HG03439 (cell line): ENCODE measurements at regions not wholly inside any gene's neighbourhood (a gene's known extent, or its start where the extent isn't known, plus 50 kb on each side); places are given as distances from the start of the nearest gene placed in this dataset.
"Not testable (repeated sequence)": the region's sequence is repeated elsewhere in the genome, so short reads cannot be mapped to it uniquely, and the experiment has no call there.

ENCODE experiments used
- ATAC-seq: cut with Tn5 transposase; IDR thresholded peaks from one replicate; pipeline ENCODE4 v1.9.1; 2021; ENCODE audit warnings: mild to moderate bottlenecking, moderate library complexity; ENCODE audit not compliant: unreplicated experiment

DNA sequence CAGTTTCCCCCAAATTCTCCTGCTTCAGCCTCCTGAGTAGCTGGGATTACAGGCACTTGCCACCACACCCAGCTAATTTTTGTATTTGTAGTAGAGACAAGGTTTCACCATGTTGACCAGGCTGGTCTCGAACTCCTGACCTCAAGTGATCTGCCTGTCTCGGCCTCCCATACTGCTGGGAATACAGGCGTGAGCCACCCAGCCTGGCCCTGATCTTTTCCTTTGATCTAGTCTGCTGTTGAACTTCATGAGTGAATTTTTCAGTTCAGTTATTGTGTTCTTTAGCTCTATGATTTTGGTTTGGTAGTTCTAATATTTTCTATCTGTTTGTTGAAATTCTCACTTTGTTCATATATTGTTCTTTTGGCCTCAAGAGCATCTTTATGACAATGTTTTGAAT is 83.4 kb upstream of the RAP2C start:
- not testable (repeated sequence) for ATAC-seq

DNA sequence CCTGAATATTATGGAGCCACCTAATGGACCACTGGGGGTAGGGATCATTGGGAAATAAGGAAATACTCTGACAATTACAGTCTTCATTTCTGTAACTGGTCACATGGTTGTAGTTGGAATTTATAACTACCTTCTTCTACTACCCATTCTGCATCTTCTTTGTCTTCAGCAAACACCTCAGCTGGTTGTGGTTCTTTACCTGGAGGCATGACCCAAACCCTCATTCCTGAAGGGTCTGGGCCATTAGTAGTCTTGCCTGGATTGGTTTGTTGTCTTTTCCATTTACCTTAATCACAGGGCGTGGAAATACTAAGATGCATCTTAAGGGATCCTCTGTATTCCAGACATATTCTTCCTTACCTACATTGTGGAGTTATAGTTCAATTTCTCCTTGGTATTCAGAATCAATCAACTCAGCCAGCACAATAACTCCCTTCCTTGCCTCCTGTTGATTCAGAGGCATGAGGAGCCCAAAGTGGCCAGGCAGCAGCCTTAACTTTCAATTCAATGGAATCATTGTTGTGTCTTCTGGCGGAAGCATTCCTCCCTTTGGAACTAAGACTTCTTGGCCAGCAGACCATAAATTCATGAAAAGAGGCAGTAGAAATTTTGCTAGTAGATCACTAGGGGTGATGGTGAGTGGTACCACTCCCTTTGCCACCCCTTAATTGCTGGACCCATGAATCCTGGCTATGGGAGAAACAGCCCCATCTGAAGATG is 75.7 kb upstream of the RAP2C start:
- ATAC-seq: no peak

DNA sequence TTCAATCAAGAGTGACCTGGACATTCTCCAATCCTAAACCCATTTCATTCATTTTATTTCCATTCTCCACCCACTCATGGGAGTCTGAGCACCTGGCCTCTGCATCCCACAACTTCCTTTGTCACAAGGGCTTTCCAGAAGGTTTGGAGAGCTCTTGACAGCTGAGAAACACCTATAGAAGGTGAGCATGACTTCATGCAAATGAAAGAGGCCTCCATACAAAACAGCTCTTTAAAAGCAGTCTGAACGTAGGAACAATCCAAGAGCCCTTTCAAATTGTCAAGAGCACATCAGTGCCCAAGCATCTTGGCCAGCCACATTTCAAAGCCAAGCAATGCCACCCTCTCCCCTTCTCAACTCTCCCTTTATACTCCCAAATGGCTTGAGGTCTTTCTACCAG is 74.9 kb upstream of the RAP2C start:
- no peak for ATAC-seq

DNA sequence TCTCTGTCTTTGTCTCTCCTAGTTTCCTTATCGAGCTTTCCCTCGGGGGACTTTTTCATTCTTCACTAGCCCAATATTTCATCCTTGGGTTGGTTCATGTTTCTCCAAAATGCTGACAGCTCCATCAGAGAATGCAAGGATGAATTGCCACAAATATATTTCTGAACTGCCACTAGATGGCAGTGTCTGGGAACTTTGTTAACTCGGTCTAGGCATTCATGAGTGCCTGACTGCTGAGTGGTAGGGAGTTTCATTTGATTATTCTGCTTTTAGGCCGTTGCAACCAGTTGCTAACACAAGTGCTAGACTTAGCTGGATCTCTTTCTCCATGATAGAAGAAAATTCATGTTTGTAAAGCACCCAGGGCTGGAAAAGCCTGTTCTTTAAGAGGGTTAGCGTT is 73.5 kb upstream of the RAP2C start:
- ATAC-seq: peak; percentile 59

DNA sequence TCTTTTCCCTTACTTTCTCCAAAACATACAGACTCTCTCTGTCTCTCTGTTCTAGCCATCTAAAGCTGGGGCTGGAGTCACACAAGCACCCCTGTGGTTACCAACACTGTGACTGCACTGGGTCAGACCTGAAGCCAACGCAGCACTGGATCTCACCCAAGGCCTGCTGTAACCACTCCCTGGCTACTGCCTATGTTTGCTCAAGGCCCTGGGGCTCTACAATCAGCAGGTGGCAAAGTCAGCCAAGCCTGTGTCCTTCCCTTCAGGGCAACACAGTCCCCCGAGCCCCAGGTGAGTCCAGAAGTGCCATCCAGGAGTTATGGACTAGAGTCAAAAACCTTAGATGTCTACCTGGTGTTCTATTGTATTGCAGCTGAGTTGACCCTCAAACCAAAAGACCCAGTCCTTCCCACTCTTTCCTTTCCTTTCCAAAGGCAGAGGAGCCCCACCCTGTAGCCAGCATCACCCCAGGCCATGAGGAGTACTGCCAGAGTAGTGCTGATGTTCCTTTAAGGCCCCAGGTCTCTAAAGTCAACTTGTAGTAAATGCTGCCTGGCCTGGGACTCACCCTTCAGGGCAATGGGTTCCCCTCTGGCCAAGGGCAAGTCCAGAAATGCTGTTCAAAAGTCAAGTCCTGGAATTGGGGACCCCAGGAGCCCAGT is 58.8 kb upstream of the RAP2C start:
- ATAC-seq: no peak

DNA sequence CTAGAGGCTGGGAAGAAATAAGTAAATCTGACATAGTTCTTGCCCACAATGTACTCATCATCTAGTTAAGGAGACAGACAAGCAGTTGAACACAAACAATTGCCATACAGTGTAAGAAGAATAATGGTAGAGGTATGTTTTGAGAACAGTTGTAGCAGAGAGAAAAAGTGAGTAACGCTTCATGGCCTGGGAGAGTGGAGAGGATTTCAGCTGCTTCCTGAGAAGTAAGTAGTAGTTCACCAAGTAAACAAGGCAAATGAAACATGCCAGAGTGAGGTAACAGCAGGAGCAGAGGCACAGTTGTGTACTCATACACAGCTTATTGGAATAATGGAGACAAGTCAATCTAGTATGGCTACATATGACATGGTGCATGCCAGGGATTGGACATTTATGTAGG is 53.6 kb upstream of the RAP2C start:
- ATAC-seq: no peak

DNA sequence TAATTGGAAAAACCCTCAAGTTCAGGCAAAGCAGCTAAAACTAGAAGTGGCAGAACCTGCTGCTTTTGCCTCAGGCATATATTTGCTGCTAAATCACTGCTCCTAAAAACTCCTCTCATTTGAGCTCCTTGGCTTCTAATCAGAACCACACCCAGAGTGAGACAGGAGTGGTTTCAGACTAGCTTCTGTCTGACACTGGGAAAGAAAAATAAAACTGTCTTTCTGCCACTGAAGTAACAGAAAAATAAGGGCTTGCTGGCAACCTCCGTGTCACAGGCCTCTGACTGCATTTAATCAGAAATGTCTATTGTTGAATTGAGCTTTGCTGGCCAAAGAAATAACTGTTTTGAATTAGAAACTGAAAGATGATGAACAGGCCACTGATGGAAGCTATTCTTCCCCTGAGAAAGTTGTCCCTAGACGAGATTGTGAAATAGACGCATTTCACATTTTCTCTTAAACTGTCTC is 52.1 kb upstream of the RAP2C start:
- ATAC-seq: no peak

DNA sequence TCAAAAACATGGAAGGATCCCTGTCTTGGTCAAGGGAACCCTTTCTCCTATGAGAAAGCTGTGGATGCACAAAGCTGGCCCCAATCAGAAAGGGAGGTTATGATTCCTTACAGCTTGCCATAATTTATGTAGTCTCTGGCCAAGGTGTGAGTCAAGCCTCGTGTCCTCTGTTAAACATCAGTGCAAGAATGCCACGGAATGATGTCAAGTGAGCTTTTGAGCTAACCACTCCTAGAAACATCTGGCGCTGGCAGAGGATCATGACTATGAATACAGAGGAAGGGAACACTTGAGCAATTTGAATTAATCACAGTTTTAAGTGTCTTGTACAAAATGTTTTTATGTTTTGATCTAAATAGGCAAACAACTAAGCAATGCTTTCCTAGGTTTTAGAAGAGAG is 51.5 kb upstream of the RAP2C start:
- ATAC-seq: no peak

DNA sequence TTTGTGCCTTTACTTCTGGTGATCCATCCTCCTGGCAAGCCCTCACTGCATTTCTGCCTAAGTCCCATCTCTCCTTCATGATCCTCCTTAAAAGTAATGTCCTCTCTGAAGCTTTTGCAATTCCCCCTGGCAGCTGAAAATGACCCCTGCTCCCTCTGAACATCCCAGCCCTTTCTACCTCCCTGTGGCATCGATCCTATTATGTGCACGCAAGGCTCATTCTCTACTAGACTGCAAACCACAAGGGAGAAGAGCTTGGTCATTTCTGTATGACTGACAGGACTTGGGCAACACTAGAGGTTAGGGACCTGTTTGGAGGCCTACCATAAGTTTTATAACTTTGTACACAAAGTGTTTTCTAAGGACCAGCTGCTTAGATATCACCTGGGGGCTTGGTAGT is 50.8 kb upstream of the RAP2C start:
- ATAC-seq: no peak
